Tibial nerve (tissue), 4 donors: ENCODE measurements at regions not wholly inside any gene's neighbourhood (a gene's known extent, or its start where the extent isn't known, plus 50 kb on each side); places are given as distances from the start of the nearest gene placed in this dataset.

ENCODE experiments used
- EP300 ChIP-seq, 2 donors: sonication (generic); formaldehyde crosslinking; IDR thresholded peaks; one replicate each; pipeline ENCODE4 v1.6.1; 2017; ENCODE audit warnings: antibody characterized with exemption in 2 of 2, mild to moderate bottlenecking in 1 of 2
- POLR2A ChIP-seq, 2 donors: fragments of 450-650 bp; IDR thresholded peaks; one replicate each; pipeline ENCODE4 v1.6.1; 2017; ENCODE audit warnings: antibody characterized with exemption in 2 of 2, mild to moderate bottlenecking in 2 of 2, moderate library complexity in 2 of 2
- TF ChIP-seq, protein P1 (sequence below), 5 experiments: fragments of 200-600 bp in 3 of 5; fragments of 450-650 bp in 2 of 5; sonication (generic) in 3 of 5; IDR thresholded peaks; one replicate each; pipeline ENCODE4 v1.5.1; 2016 to 2019; ENCODE audit warnings: antibody characterized with exemption in 5 of 5, mild to moderate bottlenecking in 3 of 5, moderate library complexity in 2 of 5

DNA sequence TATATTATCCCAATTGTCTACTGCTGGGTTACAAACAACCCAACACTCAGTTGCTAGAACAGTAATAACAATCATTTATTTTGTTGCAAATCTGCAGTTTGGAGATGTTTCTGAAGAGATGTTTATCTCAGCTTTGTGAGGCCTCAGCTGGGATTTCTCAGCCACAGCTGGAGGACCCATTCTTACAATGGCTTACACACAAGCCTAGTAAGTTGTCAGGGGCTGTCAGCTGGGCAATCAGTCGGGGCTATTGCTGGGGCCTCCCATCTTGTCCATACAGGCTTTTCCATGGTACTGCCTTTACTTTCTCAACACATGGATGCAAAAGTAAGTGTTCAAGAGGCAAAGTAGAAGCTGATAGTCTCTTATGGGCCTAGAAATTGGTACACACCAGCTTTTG is 491.7 kb upstream of the NXPH2 start:
- TF ChIP-seq, protein P1, sequence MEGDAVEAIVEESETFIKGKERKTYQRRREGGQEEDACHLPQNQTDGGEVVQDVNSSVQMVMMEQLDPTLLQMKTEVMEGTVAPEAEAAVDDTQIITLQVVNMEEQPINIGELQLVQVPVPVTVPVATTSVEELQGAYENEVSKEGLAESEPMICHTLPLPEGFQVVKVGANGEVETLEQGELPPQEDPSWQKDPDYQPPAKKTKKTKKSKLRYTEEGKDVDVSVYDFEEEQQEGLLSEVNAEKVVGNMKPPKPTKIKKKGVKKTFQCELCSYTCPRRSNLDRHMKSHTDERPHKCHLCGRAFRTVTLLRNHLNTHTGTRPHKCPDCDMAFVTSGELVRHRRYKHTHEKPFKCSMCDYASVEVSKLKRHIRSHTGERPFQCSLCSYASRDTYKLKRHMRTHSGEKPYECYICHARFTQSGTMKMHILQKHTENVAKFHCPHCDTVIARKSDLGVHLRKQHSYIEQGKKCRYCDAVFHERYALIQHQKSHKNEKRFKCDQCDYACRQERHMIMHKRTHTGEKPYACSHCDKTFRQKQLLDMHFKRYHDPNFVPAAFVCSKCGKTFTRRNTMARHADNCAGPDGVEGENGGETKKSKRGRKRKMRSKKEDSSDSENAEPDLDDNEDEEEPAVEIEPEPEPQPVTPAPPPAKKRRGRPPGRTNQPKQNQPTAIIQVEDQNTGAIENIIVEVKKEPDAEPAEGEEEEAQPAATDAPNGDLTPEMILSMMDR (IDR thresholded peaks at IDR 0.05): no peak
- TF ChIP-seq POLR2A (IDR thresholded peaks at IDR 0.05) (no peak), EP300 (IDR thresholded peaks at IDR 0.05) (no peak)
